ENCODE measurements at regions not wholly inside any gene's neighbourhood (a gene's known extent, or its start where the extent isn't known, plus 50 kb on each side); places are given as distances from the start of the nearest gene placed in this dataset.
"Not testable (repeated sequence)": the region's sequence is repeated elsewhere in the genome, so short reads cannot be mapped to it uniquely, and the experiment has no call there.

DNA sequence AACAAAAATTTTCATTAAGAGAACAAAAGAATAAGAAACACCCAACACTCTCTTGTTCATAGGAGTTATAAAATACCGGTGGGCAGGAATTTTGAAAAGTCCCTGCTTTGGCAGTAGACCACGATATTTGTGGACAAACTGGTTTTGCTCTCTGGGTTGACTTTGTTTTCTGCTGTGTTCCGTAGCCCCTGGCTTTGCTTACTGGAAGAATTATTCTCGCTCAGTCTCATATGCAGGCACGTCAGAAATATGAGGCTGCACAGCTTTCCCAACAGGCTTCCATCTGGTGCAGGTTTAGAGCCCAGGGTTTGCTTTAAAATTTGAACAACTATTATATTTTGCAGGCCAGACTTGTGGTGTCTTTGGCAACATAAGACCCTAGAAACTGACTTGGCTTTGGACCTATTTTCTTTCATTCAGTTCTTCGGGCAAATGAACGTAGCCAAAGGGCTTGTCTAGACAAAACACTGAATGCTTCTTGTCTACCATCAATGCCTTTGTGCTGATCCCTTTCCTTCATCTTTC, 2012.6 kb downstream of the PCDH9 start:
- no peaks in the 10 kb centered on the region for H3K79me2 ChIP-seq (ENCODE audit: insufficient read depth, low read length)
- H3K9me3 ChIP-seq (ENCODE audit: insufficient read depth, low read depth, low read length) = no peaks in the 10 kb centered on the region
- no peaks in the 10 kb centered on the region; the same call in 1 of the 2 replicates for H3K9me2 ChIP-seq (replicated peaks; ENCODE audit: low read depth, low read length)
- no peaks in the 10 kb centered on the region for H3K27me3 ChIP-seq (ENCODE audit: insufficient read depth, low read length, poor library complexity, severe bottlenecking)
- H4K20me1 ChIP-seq (ENCODE audit: insufficient read depth, low read length, poor library complexity, severe bottlenecking) = no peaks in the 10 kb centered on the region
- H3K9ac ChIP-seq (ENCODE audit: low read depth, low read length, poor library complexity, severe bottlenecking) = no peak overlapping the region
- no peak overlapping the region for H3K4me3 ChIP-seq (ENCODE audit: low read length, poor library complexity, severe bottlenecking)
- no peak overlapping the region for H2AFZ ChIP-seq (ENCODE audit: low read length)
- no peak overlapping the region for H3K4me2 ChIP-seq (ENCODE audit: low read depth, low read length, poor library complexity, severe bottlenecking)
- no peaks in the 10 kb centered on the region for H3K36me3 ChIP-seq (ENCODE audit: insufficient read depth, low read length)
- TF ChIP-seq, protein P1, sequence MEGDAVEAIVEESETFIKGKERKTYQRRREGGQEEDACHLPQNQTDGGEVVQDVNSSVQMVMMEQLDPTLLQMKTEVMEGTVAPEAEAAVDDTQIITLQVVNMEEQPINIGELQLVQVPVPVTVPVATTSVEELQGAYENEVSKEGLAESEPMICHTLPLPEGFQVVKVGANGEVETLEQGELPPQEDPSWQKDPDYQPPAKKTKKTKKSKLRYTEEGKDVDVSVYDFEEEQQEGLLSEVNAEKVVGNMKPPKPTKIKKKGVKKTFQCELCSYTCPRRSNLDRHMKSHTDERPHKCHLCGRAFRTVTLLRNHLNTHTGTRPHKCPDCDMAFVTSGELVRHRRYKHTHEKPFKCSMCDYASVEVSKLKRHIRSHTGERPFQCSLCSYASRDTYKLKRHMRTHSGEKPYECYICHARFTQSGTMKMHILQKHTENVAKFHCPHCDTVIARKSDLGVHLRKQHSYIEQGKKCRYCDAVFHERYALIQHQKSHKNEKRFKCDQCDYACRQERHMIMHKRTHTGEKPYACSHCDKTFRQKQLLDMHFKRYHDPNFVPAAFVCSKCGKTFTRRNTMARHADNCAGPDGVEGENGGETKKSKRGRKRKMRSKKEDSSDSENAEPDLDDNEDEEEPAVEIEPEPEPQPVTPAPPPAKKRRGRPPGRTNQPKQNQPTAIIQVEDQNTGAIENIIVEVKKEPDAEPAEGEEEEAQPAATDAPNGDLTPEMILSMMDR (conservative IDR thresholded peaks at IDR 0.05; ENCODE audit: low read length) = no peak
- TF ChIP-seq EZH2phosphoT487 (IDR thresholded peaks at IDR 0.05; ENCODE audit: borderline replicate concordance) = no peak
- no peaks in the 10 kb centered on the region for H3F3A ChIP-seq (ENCODE audit: low read depth)
- no peaks in the 10 kb centered on the region for H3K4me1 ChIP-seq (ENCODE audit: insufficient read depth, low read length, poor library complexity, severe bottlenecking)

DNA sequence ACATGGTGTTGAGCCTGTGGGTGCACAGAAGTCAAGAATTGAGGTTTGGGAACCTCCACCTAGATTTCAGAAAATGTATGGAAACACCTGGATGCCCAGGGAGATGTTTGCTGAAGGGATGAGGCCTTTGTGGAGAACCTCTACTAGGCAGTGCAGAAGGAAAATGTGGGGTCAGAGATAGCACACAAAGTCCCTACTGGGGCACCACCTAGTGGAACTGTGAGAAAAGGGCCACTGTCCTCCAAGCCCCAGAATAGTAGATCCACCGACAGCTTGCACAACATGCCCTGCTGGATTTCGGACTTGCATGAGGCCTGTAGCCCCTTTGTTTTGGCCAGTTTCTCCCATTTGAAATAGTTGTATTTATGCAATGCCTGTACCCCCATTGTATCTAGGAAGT, 2027.3 kb downstream of the PCDH9 start:
- H3K4me2 ChIP-seq (ENCODE audit: low read depth, low read length, poor library complexity, severe bottlenecking); H3K4me3 ChIP-seq (ENCODE audit: low read length, poor library complexity, severe bottlenecking); H3K36me3 ChIP-seq (ENCODE audit: insufficient read depth, low read length); H2AFZ ChIP-seq (ENCODE audit: low read length); H4K20me1 ChIP-seq (ENCODE audit: insufficient read depth, low read length, poor library complexity, severe bottlenecking); H3K79me2 ChIP-seq (ENCODE audit: insufficient read depth, low read length); H3K9ac ChIP-seq (ENCODE audit: low read depth, low read length, poor library complexity, severe bottlenecking); H3K4me1 ChIP-seq (ENCODE audit: insufficient read depth, low read length, poor library complexity, severe bottlenecking); H3K27me3 ChIP-seq (ENCODE audit: insufficient read depth, low read length, poor library complexity, severe bottlenecking); H3F3A ChIP-seq (ENCODE audit: low read depth); H3K9me2 ChIP-seq (replicated peaks; ENCODE audit: low read depth, low read length): not testable (repeated sequence)
- TF ChIP-seq, protein P1 (conservative IDR thresholded peaks at IDR 0.05; ENCODE audit: low read length) = peak; percentile 38
- H3K9me3 ChIP-seq (ENCODE audit: insufficient read depth, low read depth, low read length) = peaks cover 11% of the 10 kb centered on the region; the same call in 1 of the 2 replicates

DNA sequence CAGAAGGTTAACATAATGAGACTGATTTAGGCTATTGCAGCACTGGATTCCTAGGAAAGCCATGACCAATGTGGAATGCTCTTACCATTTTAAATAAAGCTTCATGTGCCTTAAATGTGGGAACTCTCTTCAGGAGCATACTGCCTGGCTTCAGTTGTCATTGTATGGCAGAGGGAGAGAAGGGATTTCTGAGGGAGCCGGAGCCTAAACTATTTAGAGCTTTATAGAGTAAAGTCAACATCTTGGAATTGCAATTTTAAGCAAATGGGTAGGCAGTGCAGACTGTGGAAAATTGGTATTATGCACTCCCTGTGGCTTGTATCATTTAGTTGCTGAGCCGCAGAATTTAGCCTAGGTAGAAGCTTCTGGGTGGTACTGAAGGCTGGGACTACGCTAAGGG, 2041.4 kb downstream of the PCDH9 start:
- no peak overlapping the region for H3K4me2 ChIP-seq (ENCODE audit: low read depth, low read length, poor library complexity, severe bottlenecking)
- TF ChIP-seq, protein P1 (conservative IDR thresholded peaks at IDR 0.05; ENCODE audit: low read length) = no peak
- no peak for TF ChIP-seq EZH2phosphoT487 (IDR thresholded peaks at IDR 0.05; ENCODE audit: borderline replicate concordance)
- H3K9ac ChIP-seq (ENCODE audit: low read depth, low read length, poor library complexity, severe bottlenecking) = no peak overlapping the region
- no peaks in the 10 kb centered on the region for H4K20me1 ChIP-seq (ENCODE audit: insufficient read depth, low read length, poor library complexity, severe bottlenecking)
- H3F3A ChIP-seq (ENCODE audit: low read depth) = peaks cover 4% of the 10 kb centered on the region; the same call in 1 of the 2 replicates
- H3K4me1 ChIP-seq (ENCODE audit: insufficient read depth, low read length, poor library complexity, severe bottlenecking) = peaks cover 15% of the 10 kb centered on the region
- H2AFZ ChIP-seq (ENCODE audit: low read length) = no peak overlapping the region
- no peaks in the 10 kb centered on the region for H3K36me3 ChIP-seq (ENCODE audit: insufficient read depth, low read length)
- no peaks in the 10 kb centered on the region for H3K27me3 ChIP-seq (ENCODE audit: insufficient read depth, low read length, poor library complexity, severe bottlenecking)
- H3K9me2 ChIP-seq (replicated peaks; ENCODE audit: low read depth, low read length) = no peaks in the 10 kb centered on the region
- H3K9me3 ChIP-seq (ENCODE audit: insufficient read depth, low read depth, low read length) = no peaks in the 10 kb centered on the region
- no peaks in the 10 kb centered on the region for H3K79me2 ChIP-seq (ENCODE audit: insufficient read depth, low read length)
- H3K4me3 ChIP-seq (ENCODE audit: low read length, poor library complexity, severe bottlenecking) = no peak overlapping the region

Measured in Loucy (cell line).